ENCODE measurements at regions not wholly inside any gene's neighbourhood (a gene's known extent, or its start where the extent isn't known, plus 50 kb on each side); places are given as distances from the start of the nearest gene placed in this dataset.

- TF ChIP-seq CTCF (IDR thresholded peaks at IDR 0.05) (no peak), POLR2AphosphoS5 (IDR thresholded peaks at IDR 0.05) (no peak), POLR2A (IDR thresholded peaks at IDR 0.05) (no peak)
These were observed 652.1 kb downstream of the CBLN4 start for GRCh38 chr20:55353206-55353605.

Measured in prostate gland (tissue), 2 donors.